SH-SY5Y (cell line): ENCODE measurements at regions not wholly inside any gene's neighbourhood (a gene's known extent, or its start where the extent isn't known, plus 50 kb on each side); places are given as distances from the start of the nearest gene placed in this dataset.

Experiments
- GATA2 ChIP-seq: IDR thresholded peaks from 2 replicates; pipeline ENCODE4 v1.6.1; 2011; ENCODE audit warnings: mild to moderate bottlenecking, low read depth, low read length
- GATA3 ChIP-seq: IDR thresholded peaks from 2 replicates; pipeline ENCODE4 v1.6.1; 2011; ENCODE audit warnings: low read depth, mild to moderate bottlenecking, low read length, moderate library complexity

GRCh38 chr4:101594588-101594987, 195.9 kb upstream of the BANK1 start:
- TF ChIP-seq GATA3: no peak
- TF ChIP-seq GATA2: no peak
